K562 (cell line): ENCODE measurements at regions not wholly inside any gene's neighbourhood (a gene's known extent, or its start where the extent isn't known, plus 50 kb on each side); places are given as distances from the start of the nearest gene placed in this dataset.

Experiments used
- ATAC-seq: fragments of 200-7000 bp; cut with Tn5 transposase; 3 replicates; pipeline ENCODE4 v1.9.1; 2020; ENCODE audit warnings: moderate library complexity
- BruUV-seq: library from RNA; stranded (reverse); fragments of 400-500 nt; replicated peaks from 2 replicates; lab custom pipeline; 2021; lab: Mats Ljungman, UMichigan
- CTCF ChIA-PET: fragments of 300-600 bp; formaldehyde crosslinking; extraction: SDS; loops from one replicate; lab custom pipeline; 2021; ENCODE audit warnings: low intra/inter-chr PET ratio; lab: Yijun Ruan, JAX
- POLR2A ChIA-PET: fragments of 300-600, 350-650 bp; sonication (Branson Sonifier 250); formaldehyde crosslinking; extraction: SDS; loops from one replicate; lab custom pipeline; 2021; ENCODE audit warnings: antibody characterized with exemption, inconsistent platforms; lab: Yijun Ruan, JAX
- DNase-seq, 4 experiments: peaks; one replicate each; pipeline versions ENCODE4 v3.0.0 to v3.0.0-alpha.2; 2011 to 2018; ENCODE audit warnings: low spot score in 3 of 4, mixed read lengths in 3 of 4; ENCODE audit errors: extremely low read depth in 1 of 4
- FAIRE-seq: peaks from 2 replicates; lab custom pipeline; 2011; peaks lifted over from hg19 to GRCh38; lab: Jason Lieb, UNC
- H2AFZ ChIP-seq: 2 replicates; pipeline ENCODE4 v1.6.0; 2011; ENCODE audit warnings: low read depth, low read length, control low read depth, inconsistent platforms
- H3K27ac ChIP-seq: fragments of 200-600 bp; 3 replicates; pipeline ENCODE4 v1.8.0; 2011; ENCODE audit warnings: low read depth, mild to moderate bottlenecking, control low read depth, inconsistent platforms, low read length, moderate library complexity, mixed read lengths; ENCODE audit errors: extremely low read depth
- H3K27me3 ChIP-seq, 2 experiments: fragments of 300-600 bp in 1 of 2; 2 replicates in 1 of 2; 3 replicates in 1 of 2; pipeline versions ENCODE4 v1.6.0 to v1.8.0; 2011; ENCODE audit warnings: inconsistent platforms in 2 of 2, low read length in 2 of 2, mild to moderate bottlenecking in 1 of 2, mixed read lengths in 1 of 2, moderate library complexity in 1 of 2; ENCODE audit not compliant: control insufficient read depth in 2 of 2, insufficient read depth in 2 of 2
- H3K36me3 ChIP-seq: fragments of 300-600 bp; 3 replicates; pipeline ENCODE4 v1.8.0; 2011; ENCODE audit warnings: mild to moderate bottlenecking, low read length, inconsistent platforms; ENCODE audit not compliant: control insufficient read depth, insufficient read depth
- H3K4me1 ChIP-seq, 2 experiments: fragments of 200-600 bp in 1 of 2; replicated peaks in 1 of 2; 2 replicates in 1 of 2; 3 replicates in 1 of 2; pipeline versions ENCODE4 v1.5.1 to v1.8.0; 2011; ENCODE audit warnings: inconsistent platforms in 2 of 2, low read length in 2 of 2, mild to moderate bottlenecking in 1 of 2, mixed read lengths in 1 of 2, moderate library complexity in 1 of 2; ENCODE audit not compliant: control insufficient read depth in 2 of 2, insufficient read depth in 2 of 2
- H3K4me2 ChIP-seq: 2 replicates; pipeline ENCODE4 v1.6.1; 2011; ENCODE audit warnings: low read length, control low read depth, inconsistent platforms, mixed read lengths; ENCODE audit not compliant: insufficient read depth
- H3K4me3 ChIP-seq: fragments of 200-600 bp; sonication (generic), shearing (Covaris generic); 2 replicates; pipeline ENCODE4 v1.5.1; 2016; ENCODE audit warnings: control low read depth, inconsistent platforms
- H3K79me2 ChIP-seq: fragments of 200-600 bp; 3 replicates; pipeline ENCODE4 v1.8.0; 2011; ENCODE audit warnings: low read length, inconsistent platforms; ENCODE audit not compliant: control insufficient read depth, insufficient read depth
- H3K9ac ChIP-seq, 2 experiments: 2 replicates each; pipeline versions ENCODE4 v1.6.0 to v1.6.1; 2011; ENCODE audit warnings: low read depth in 2 of 2, low read length in 2 of 2, control low read depth in 1 of 2, inconsistent platforms in 1 of 2, mild to moderate bottlenecking in 1 of 2, mixed read lengths in 1 of 2; ENCODE audit not compliant: insufficient read depth in 1 of 2
- H3K9me1 ChIP-seq: one replicate; pipeline ENCODE4 v1.6.0; 2011; ENCODE audit warnings: inconsistent platforms, mild to moderate bottlenecking, low read length, moderate library complexity; ENCODE audit not compliant: control insufficient read depth, insufficient read depth
- H3K9me3 ChIP-seq: replicated peaks from 2 replicates; pipeline ENCODE4 v1.5.1; 2011; ENCODE audit warnings: low read depth, low read length, inconsistent platforms; ENCODE audit not compliant: control insufficient read depth, insufficient read depth
- H4K20me1 ChIP-seq: replicated peaks from 2 replicates; pipeline ENCODE4 v1.6.1; 2011; ENCODE audit warnings: low read length, inconsistent platforms, mixed read lengths; ENCODE audit not compliant: control insufficient read depth, insufficient read depth
- CHCHD3 ChIP-seq: fragments of 250-450 bp; sonication (Bioruptor Pico); IDR thresholded peaks from 2 replicates; pipeline ENCODE4 v2.1.2; 2022; ENCODE audit warnings: mild to moderate bottlenecking
- DEAF1 ChIP-seq: fragments of 450-650 bp; formaldehyde crosslinking; IDR thresholded peaks from 2 replicates; pipeline ENCODE4 v1.4.0; 2020; ENCODE audit warnings: mild to moderate bottlenecking, moderate library complexity
- ETV6 ChIP-seq, 3 experiments: fragments of 150-350 bp in 1 of 3; sonication (generic) in 1 of 3; formaldehyde crosslinking in 1 of 3; IDR thresholded peaks; 2 replicates each; pipeline versions ENCODE4 v1.6.1 to v1.8.0; 2014 to 2022; ENCODE audit warnings: borderline replicate concordance in 2 of 3, low read depth in 2 of 3, antibody characterized with exemption in 1 of 3, low read length in 1 of 3, mild to moderate bottlenecking in 1 of 3, missing genetic modification reagents in 1 of 3
- HDGF ChIP-seq: fragments of 450-650 bp; IDR thresholded peaks from 2 replicates; pipeline ENCODE4 v1.6.1; 2016
- MAFG ChIP-seq: fragments of 450-650 bp; conservative IDR thresholded peaks from 2 replicates; pipeline ENCODE4 v1.6.1; 2016; ENCODE audit warnings: missing genetic modification characterization, missing compliant biosample characterization
- MNT ChIP-seq, 2 experiments: fragments of 450-650 bp; conservative IDR thresholded peaks; 2 replicates each; pipeline ENCODE4 v1.6.1; 2017; ENCODE audit warnings: mild to moderate bottlenecking in 2 of 2, moderate library complexity in 2 of 2
- MXD1 ChIP-seq: fragments of 250-450 bp; sonication (Bioruptor Pico); IDR thresholded peaks from 2 replicates; pipeline ENCODE4 v1.8.0; 2021; ENCODE audit warnings: borderline replicate concordance, mild to moderate bottlenecking, moderate library complexity; ENCODE audit not compliant: poor library complexity, severe bottlenecking
- NBN ChIP-seq: fragments of 450-650 bp; IDR thresholded peaks from 2 replicates; pipeline ENCODE4 v1.6.1; 2016; ENCODE audit warnings: low read depth, mild to moderate bottlenecking
- OTX1 ChIP-seq: fragments of 450-650 bp; formaldehyde crosslinking; IDR thresholded peaks from 2 replicates; pipeline ENCODE4 v1.4.0; 2022; ENCODE audit warnings: mild to moderate bottlenecking
- PHB ChIP-seq: fragments of 250-450 bp; sonication (Bioruptor Pico); IDR thresholded peaks from 2 replicates; pipeline ENCODE4 v1.5.0; 2021
- RBM17 ChIP-seq: fragments of 200-400 bp; formaldehyde crosslinking; IDR thresholded peaks from 2 replicates; pipeline ENCODE4 v1.6.1; 2017; ENCODE audit warnings: low read depth, mild to moderate bottlenecking, low read length, borderline replicate concordance
- SMAD2 ChIP-seq: fragments of 150-350 bp; IDR thresholded peaks from 2 replicates; pipeline ENCODE4 v1.6.1; 2014; ENCODE audit warnings: low read depth, mild to moderate bottlenecking, low read length
- SUPT5H ChIP-seq: fragments of 450-650 bp; IDR thresholded peaks from 2 replicates; pipeline ENCODE4 v1.6.1; 2016
- ZBTB9 ChIP-seq: fragments of 450-650 bp; formaldehyde crosslinking; IDR thresholded peaks from 2 replicates; pipeline ENCODE4 v1.4.0; 2020; ENCODE audit warnings: mild to moderate bottlenecking, moderate library complexity
- ZNF12 ChIP-seq: sonication (generic); formaldehyde crosslinking; IDR thresholded peaks from 2 replicates; pipeline ENCODE4 v1.4.0; 2020; ENCODE audit warnings: mild to moderate bottlenecking, missing genetic modification reagents
- ZNF274 ChIP-seq: IDR thresholded peaks from 2 replicates; pipeline ENCODE4 v1.6.1; 2011; ENCODE audit warnings: low read depth, mild to moderate bottlenecking, low read length, moderate library complexity, borderline replicate concordance
- ZNF3 ChIP-seq: fragments of 250-450 bp; sonication (Bioruptor Pico); IDR thresholded peaks from 2 replicates; pipeline ENCODE4 v1.5.0; 2021; ENCODE audit warnings: mild to moderate bottlenecking, moderate library complexity
- ZNF780A ChIP-seq: fragments of 250-450 bp; sonication (Bioruptor Pico); IDR thresholded peaks from 2 replicates; pipeline ENCODE4 v1.5.0; 2021; ENCODE audit warnings: mild to moderate bottlenecking
- ZNF79 ChIP-seq: fragments of 250-450 bp; sonication (Bioruptor Pico); IDR thresholded peaks from 2 replicates; pipeline ENCODE4 v1.4.0; 2020; ENCODE audit warnings: low read depth, mild to moderate bottlenecking, moderate library complexity
- WGBS: fragments of 100-300 bp; shearing (Covaris generic); methylation state at CpG from one replicate; pipeline ENCODE4 v1.1.6; 2016; ENCODE audit warnings: low coverage, mixed read lengths; ENCODE audit not compliant: insufficient coverage; ENCODE audit errors: missing lambda C conversion rate; 5-methylcytosine and 5-hydroxymethylcytosine counted together
- in situ Hi-C: fragments of 300-500 bp; cut with MboI; formaldehyde crosslinking; loops from 4 replicates; pipeline ENCODE4 v1.15.0; 2018; ENCODE audit warnings: inconsistent platforms, mixed read lengths
- intact Hi-C: fragments of 100-400 bp; cut with micrococcal nuclease; formaldehyde crosslinking; loops from 2 replicates; pipeline ENCODE4 v1.14.2; 2022

GRCh38 chr2:57621122-57621663, 425.4 kb upstream of the VRK2 start:
- no peaks in the 10 kb centered on the region for H3K9me1 ChIP-seq
- in situ Hi-C loops = no loop called here
- POLR2A ChIA-PET = no interaction called here
- TF ChIP-seq OTX1 = no peak
- TF ChIP-seq ZNF12 (CRISPR knock-in tag) = no peak
- no peak for TF ChIP-seq ZNF3 (CRISPR knock-in tag)
- TF ChIP-seq DEAF1 (CRISPR knock-in tag) = no peak
- no peak for TF ChIP-seq ZNF79 (CRISPR knock-in tag)
- TF ChIP-seq CHCHD3 = no peak
- TF ChIP-seq HDGF = no peak
- TF ChIP-seq ETV6 (IDR thresholded peaks at IDR 0.05; ENCODE audit: borderline replicate concordance in 1 of 2, low read depth in 2 of 2, low read length in 1 of 2) = no peak
- no peak for TF ChIP-seq ETV6 (CRISPR knock-in tag; IDR thresholded peaks at IDR 0.05; ENCODE audit: borderline replicate concordance)
- TF ChIP-seq SMAD2 = no peak
- TF ChIP-seq NBN = no peak
- no peak for TF ChIP-seq RBM17
- TF ChIP-seq ZNF274 = no peak
- TF ChIP-seq SUPT5H = no peak
- no peak for TF ChIP-seq PHB (CRISPR knock-in tag)
- TF ChIP-seq MAFG = no peak
- TF ChIP-seq ZNF780A (CRISPR knock-in tag) = no peak
- TF ChIP-seq MNT (conservative IDR thresholded peaks at IDR 0.05) = no peak
- TF ChIP-seq MXD1 (CRISPR knock-in tag) = no peak
- TF ChIP-seq ZBTB9 = no peak
- TF ChIP-seq, all 486 proteins: peak for 0
- ATAC-seq = no peak
- Histone ChIP-seq H3K27me3 (no peaks in the 10 kb centered on the region), H3K27ac (no peak overlapping the region), H4K20me1 (no peaks in the 10 kb centered on the region), H2AFZ (no peak overlapping the region), H3K4me2 (no peak overlapping the region), H3K4me1 (no peaks in the 10 kb centered on the region), H3K4me3 (no peak overlapping the region), H3K79me2 (no peaks in the 10 kb centered on the region), H3K36me3 (no peaks in the 10 kb centered on the region), H3K9me3 (no peaks in the 10 kb centered on the region), H3K9ac (no peak overlapping the region)
- no peak for FAIRE-seq
- BruUV-seq = no TSS peak
- no peak for DNase-seq
- intact Hi-C loops = no loop called here
- 3% methylated on average over 2 of the region's 2 CpGs for WGBS
- CTCF ChIA-PET = no interaction called here
